Activated CD8-positive, alpha-beta T cell treated with anti-CD3 and anti-CD28 coated beads for 36 hours (primary cell): ENCODE measurements at regions not wholly inside any gene's neighbourhood (a gene's known extent, or its start where the extent isn't known, plus 50 kb on each side); places are given as distances from the start of the nearest gene placed in this dataset.
"Not testable (repeated sequence)": the region's sequence is repeated elsewhere in the genome, so short reads cannot be mapped to it uniquely, and the experiment has no call there.

ENCODE experiments used
- ATAC-seq: fragments of 200-7000 bp; cut with Tn5 transposase; one replicate; pipeline ENCODE4 v1.10.0; 2021; ENCODE audit warnings: mild to moderate bottlenecking, moderate library complexity
- CTCF ChIA-PET: fragments of 350-600 bp; sonication (Branson Sonifier 250); formaldehyde crosslinking; loops from one replicate; lab custom pipeline; 2021; ENCODE audit warnings: antibody characterized with exemption; lab: Charles Lee
- POLR2A ChIA-PET: fragments of 350-600 bp; sonication (Branson Sonifier 250); formaldehyde crosslinking; loops from one replicate; lab custom pipeline; 2021; ENCODE audit warnings: antibody characterized with exemption; lab: Charles Lee
- DNase-seq: peaks from one replicate; pipeline ENCODE4 v3.0.0-alpha.2; 2020
- H3K27ac Mint-ChIP-seq: one replicate; pipeline ENCODE4 v1.8.0; 2021; ENCODE audit warnings: mild to moderate bottlenecking, mixed read lengths
- H3K27me3 Mint-ChIP-seq: one replicate; pipeline ENCODE4 v1.8.0; 2021; ENCODE audit warnings: mixed read lengths
- H3K36me3 Mint-ChIP-seq: one replicate; pipeline ENCODE4 v1.8.0; 2021; ENCODE audit warnings: low read depth, mixed read lengths
- H3K4me1 Mint-ChIP-seq: one replicate; pipeline ENCODE4 v1.8.0; 2021; ENCODE audit warnings: low read depth, mixed read lengths
- H3K4me3 Mint-ChIP-seq: one replicate; pipeline ENCODE4 v1.8.0; 2021; ENCODE audit warnings: mild to moderate bottlenecking, moderate library complexity, mixed read lengths
- H3K9me3 Mint-ChIP-seq: one replicate; pipeline ENCODE4 v1.8.0; 2021; ENCODE audit warnings: mixed read lengths
- intact Hi-C: fragments of 100-400 bp; cut with micrococcal nuclease; formaldehyde crosslinking; loops from one replicate; pipeline ENCODE4 v1.10.0; 2022
- TF ChIP-seq, protein P1 (sequence below): fragments of 200-600 bp; IDR thresholded peaks from one replicate; pipeline ENCODE4 v1.8.0; 2022; ENCODE audit warnings: antibody characterized with exemption, mild to moderate bottlenecking

DNA sequence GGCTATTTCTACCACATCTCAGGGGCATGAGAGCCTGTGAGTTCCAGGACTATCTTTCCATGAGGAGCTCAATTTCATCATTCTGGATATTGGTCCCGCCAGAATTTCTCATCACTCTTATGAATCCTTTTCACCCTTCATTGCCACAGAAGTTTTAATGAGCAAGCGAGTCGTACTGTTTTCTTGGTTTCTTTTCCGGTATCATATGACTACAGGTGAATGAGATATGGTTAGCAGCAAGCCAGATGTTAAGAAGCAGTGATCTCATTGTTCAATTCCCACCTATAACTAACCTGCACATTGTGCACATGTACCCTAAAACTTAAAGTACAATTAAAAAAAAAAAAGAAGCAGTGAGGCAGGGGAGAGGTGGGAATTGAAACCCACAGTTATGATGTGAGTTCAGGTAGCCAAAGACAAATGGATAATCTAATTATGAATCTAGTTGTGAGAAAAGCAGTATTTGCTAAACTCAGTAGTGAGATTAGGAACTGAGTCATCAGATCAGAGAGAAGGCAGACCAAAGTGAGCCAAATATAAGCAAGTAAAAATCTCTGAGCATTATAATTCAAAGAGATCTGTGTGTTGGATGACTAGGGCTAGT lies 78.0 kb upstream of the ELOVL5 start:
- no peaks in the 10 kb centered on the region for H3K9me3 Mint-ChIP-seq
- peak; percentile 87 for ATAC-seq
- intact Hi-C loops: loop anchor here (10.0 kb wide), 1 partner anchor 112 kb away; no protein-coding TSS in a partner anchor
- DNase-seq: no peak
- no peaks in the 10 kb centered on the region for H3K36me3 Mint-ChIP-seq
- H3K4me3 Mint-ChIP-seq: no peak overlapping the region
- POLR2A ChIA-PET: interaction anchor here (1.0 kb wide), 1 partner anchor 133 kb away, joined by 3 read pairs; no protein-coding TSS in a partner anchor
- CTCF ChIA-PET: interaction anchor here (0.9 to 3.7 kb wide), 6 partner anchors 12 to 302 kb away, joined by 3 to 21 read pairs (median 8); no protein-coding TSS in a partner anchor
- H3K27me3 Mint-ChIP-seq: peaks cover 7% of the 10 kb centered on the region
- TF ChIP-seq, protein P1, sequence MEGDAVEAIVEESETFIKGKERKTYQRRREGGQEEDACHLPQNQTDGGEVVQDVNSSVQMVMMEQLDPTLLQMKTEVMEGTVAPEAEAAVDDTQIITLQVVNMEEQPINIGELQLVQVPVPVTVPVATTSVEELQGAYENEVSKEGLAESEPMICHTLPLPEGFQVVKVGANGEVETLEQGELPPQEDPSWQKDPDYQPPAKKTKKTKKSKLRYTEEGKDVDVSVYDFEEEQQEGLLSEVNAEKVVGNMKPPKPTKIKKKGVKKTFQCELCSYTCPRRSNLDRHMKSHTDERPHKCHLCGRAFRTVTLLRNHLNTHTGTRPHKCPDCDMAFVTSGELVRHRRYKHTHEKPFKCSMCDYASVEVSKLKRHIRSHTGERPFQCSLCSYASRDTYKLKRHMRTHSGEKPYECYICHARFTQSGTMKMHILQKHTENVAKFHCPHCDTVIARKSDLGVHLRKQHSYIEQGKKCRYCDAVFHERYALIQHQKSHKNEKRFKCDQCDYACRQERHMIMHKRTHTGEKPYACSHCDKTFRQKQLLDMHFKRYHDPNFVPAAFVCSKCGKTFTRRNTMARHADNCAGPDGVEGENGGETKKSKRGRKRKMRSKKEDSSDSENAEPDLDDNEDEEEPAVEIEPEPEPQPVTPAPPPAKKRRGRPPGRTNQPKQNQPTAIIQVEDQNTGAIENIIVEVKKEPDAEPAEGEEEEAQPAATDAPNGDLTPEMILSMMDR: no peak
- H3K27ac Mint-ChIP-seq: peak overlapping the region; percentile 49
- H3K4me1 Mint-ChIP-seq: peaks cover 37% of the 10 kb centered on the region

DNA sequence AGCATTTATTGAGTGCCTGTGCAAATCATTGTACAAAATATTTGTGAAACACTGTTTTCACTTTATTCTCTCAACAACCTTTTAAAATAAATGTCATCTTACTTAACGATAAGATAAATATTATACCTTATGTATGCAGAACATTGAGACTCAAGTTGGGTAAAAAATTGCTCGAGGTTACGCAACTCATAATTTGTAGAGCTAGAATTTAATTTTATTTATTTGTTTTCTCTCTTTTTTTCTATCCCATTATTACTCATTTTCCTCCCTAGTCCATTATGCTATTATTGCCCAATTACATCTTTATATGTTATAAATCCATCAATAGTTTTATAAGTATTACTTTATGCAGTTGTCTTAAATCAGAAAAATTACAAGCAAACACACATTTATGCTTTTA lies 77.4 kb upstream of the ELOVL5 start:
- Mint-ChIP-seq H3K36me3 (no peaks in the 10 kb centered on the region), H3K27ac (no peak overlapping the region), H3K27me3 (peaks cover 7% of the 10 kb centered on the region), H3K4me3 (no peak overlapping the region), H3K9me3 (no peaks in the 10 kb centered on the region), H3K4me1 (peaks cover 33% of the 10 kb centered on the region)
- ChIA-PET POLR2A (interaction anchor here (1.0 kb wide), 1 partner anchor 132 kb away, joined by 3 read pairs; no protein-coding TSS in a partner anchor), CTCF (interaction anchor here (1.5 to 3.0 kb wide), 2 partner anchors 15 to 254 kb away, joined by 8 to 11 read pairs; no protein-coding TSS in a partner anchor)
- intact Hi-C loops: loop anchor here (10.0 kb wide), 1 partner anchor 111 kb away; no protein-coding TSS in a partner anchor
- no peak for DNase-seq
- TF ChIP-seq, protein P1: no peak
- ATAC-seq: no peak

DNA sequence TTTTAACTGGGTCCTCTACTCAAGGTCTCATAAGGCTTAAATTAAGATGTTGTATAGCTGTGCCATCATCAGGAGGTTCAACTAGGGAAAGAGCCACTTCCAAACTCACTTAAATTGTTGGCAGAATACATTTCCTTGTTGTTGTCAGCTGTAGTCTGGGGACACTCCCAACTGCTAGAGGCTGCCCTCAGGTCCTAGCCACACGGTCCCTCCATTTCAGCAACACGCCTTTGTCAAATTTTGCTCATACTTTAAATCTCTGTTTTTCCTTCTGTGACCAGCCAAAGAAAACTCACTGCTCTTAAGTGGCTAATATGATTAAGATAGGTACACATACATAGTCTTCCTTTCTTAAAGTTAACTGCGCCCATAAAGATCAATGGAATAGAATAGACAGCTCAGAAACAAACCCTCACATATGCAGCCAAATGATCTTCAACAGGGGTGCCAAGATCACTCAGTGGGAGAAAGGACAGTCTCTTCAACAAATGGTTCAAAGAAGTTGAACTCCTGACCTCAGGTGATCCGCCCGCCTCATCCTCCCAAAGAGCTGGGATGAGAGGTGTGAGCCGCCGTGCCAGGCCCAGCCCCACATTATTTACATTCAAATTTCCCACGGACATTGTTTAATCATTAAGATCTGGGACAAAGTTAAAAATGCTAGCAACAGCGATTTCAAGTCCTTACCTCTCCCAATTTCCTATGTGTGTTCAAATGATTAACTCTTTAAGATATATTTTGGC lies 76.4 kb upstream of the ELOVL5 start:
- Mint-ChIP-seq H3K27ac (no peak overlapping the region), H3K4me1 (peaks cover 31% of the 10 kb centered on the region), H3K9me3 (no peaks in the 10 kb centered on the region), H3K27me3 (peaks cover 7% of the 10 kb centered on the region), H3K36me3 (no peaks in the 10 kb centered on the region), H3K4me3 (no peak overlapping the region)
- ATAC-seq (no peak), DNase-seq (no peak)
- POLR2A ChIA-PET: no interaction called here
- intact Hi-C loops: loop anchor here (10.0 kb wide), 1 partner anchor 110 kb away; no protein-coding TSS in a partner anchor
- TF ChIP-seq, protein P1: no peak
- CTCF ChIA-PET: interaction anchor here (1.5 to 3.0 kb wide), 2 partner anchors 253 kb away, joined by 4 to 11 read pairs; no protein-coding TSS in a partner anchor

DNA sequence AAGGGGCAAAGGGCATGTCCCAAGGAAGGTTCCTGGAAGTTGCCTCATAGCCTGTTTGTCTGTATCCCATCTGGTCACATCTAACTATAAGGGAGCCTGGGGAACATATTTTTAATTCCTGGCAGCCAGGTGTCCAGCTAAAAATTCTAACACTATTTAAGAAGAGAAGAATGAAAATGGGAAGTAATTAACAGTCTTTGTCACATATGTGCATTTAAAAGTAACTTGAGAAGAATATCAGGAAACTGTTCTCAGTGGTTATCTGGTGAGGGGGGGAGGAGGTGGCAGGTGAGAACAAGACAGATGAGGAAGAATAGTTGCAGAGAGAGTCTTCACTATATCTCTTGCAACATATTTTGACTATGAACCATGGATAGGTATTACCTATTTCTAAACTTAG lies 75.5 kb upstream of the ELOVL5 start:
- H3K27ac Mint-ChIP-seq: no peak overlapping the region
- H3K4me3 Mint-ChIP-seq: no peak overlapping the region
- ATAC-seq (no peak), DNase-seq (no peak)
- TF ChIP-seq, protein P1: no peak
- no peaks in the 10 kb centered on the region for H3K36me3 Mint-ChIP-seq
- intact Hi-C loops: loop anchor here (10.0 kb wide), 1 partner anchor 109 kb away; no protein-coding TSS in a partner anchor
- peaks cover 23% of the 10 kb centered on the region for H3K4me1 Mint-ChIP-seq
- POLR2A ChIA-PET: no interaction called here
- CTCF ChIA-PET: interaction anchor here (0.6 to 1.5 kb wide), 3 partner anchors 13 to 818 kb away, joined by 3 to 4 read pairs (median 3); no protein-coding TSS in a partner anchor
- peaks cover 7% of the 10 kb centered on the region for H3K27me3 Mint-ChIP-seq
- no peaks in the 10 kb centered on the region for H3K9me3 Mint-ChIP-seq

DNA sequence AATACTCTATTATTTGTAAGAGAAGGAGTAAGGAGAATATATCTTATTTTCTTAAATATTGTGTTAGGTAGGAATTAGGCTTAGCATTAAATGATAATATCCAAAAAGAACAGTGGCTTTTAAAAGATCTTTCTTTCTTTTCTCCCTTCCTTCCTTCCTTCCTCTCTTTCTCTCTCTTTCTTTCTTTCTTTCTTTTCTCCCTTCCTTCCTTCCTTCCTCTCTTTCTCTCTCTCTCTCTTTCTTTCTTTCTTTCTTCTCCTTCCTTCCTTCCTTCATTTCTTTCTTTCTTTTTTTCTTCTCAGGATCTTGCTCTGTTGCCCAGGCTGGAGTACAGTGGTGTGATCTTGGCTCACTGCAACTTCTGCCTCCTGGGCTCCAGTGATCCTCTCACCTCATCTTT lies 74.8 kb upstream of the ELOVL5 start:
- ATAC-seq, H3K27me3 Mint-ChIP-seq, H3K9me3 Mint-ChIP-seq, H3K36me3 Mint-ChIP-seq, POLR2A ChIA-PET, DNase-seq, H3K4me3 Mint-ChIP-seq, H3K27ac Mint-ChIP-seq: not testable (repeated sequence)
- CTCF ChIA-PET: interaction anchor here (0.6 to 1.5 kb wide), 3 partner anchors 12 to 817 kb away, joined by 3 to 4 read pairs (median 3); no protein-coding TSS in a partner anchor
- intact Hi-C loops: loop anchor here (10.0 kb wide), 1 partner anchor 109 kb away; no protein-coding TSS in a partner anchor
- H3K4me1 Mint-ChIP-seq: peaks cover 17% of the 10 kb centered on the region
